Uterus (tissue), 2 donors: ENCODE measurements at regions not wholly inside any gene's neighbourhood (a gene's known extent, or its start where the extent isn't known, plus 50 kb on each side); places are given as distances from the start of the nearest gene placed in this dataset.

Experiments used
- CTCF ChIP-seq, 4 experiments: fragments of 200-600 bp in 2 of 4; fragments of 450-650 bp in 2 of 4; sonication (generic) in 2 of 4; IDR thresholded peaks; one replicate each; pipeline ENCODE4 v1.5.1; 2016 to 2019; ENCODE audit warnings: antibody characterized with exemption in 4 of 4, mild to moderate bottlenecking in 2 of 4, moderate library complexity in 1 of 4
- POLR2A ChIP-seq, 2 donors: fragments of 450-650 bp; IDR thresholded peaks; one replicate each; pipeline ENCODE4 v1.6.1; 2016; ENCODE audit warnings: antibody characterized with exemption in 2 of 2, mild to moderate bottlenecking in 1 of 2, moderate library complexity in 1 of 2

- no peak for TF ChIP-seq CTCF (IDR thresholded peaks at IDR 0.05)
- no peak for TF ChIP-seq POLR2A (IDR thresholded peaks at IDR 0.05)
Measured at GRCh38 chr5:74963407-74963806, 89.0 kb downstream of the GCNT4 start.
